ENCODE measurements at regions not wholly inside any gene's neighbourhood (a gene's known extent, or its start where the extent isn't known, plus 50 kb on each side); places are given as distances from the start of the nearest gene placed in this dataset.

DNA sequence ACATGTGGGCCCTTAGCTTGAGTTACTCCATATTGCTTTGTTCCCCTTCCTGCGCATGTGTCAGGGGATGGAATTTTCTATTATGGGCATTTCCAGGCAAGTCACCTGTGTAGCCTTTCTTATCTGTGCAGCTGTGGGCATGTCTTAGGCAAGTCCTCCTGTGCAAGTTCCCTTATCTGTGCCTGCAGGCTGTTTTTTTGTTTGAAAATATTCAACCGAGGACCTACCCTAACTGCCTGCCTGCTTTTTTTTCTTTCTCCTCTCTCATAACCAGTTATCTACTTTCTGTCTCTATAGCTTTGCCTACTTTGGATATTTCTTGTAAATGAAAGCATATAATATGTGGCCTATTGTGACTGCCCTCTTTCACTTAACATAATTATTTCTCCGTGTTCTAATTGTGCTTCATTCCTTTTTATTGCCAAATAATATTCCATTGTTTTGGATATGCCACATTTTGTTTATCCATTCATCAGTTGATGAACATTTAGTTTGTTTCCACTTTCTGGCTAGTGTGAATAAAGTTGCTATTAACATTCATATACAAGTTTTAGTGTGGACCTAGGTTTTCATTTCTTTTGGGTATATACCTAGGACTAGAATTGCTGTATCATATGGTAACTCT lies 83.6 kb upstream of the CADM1 start (continued):
- TF ChIP-seq, protein P1, sequence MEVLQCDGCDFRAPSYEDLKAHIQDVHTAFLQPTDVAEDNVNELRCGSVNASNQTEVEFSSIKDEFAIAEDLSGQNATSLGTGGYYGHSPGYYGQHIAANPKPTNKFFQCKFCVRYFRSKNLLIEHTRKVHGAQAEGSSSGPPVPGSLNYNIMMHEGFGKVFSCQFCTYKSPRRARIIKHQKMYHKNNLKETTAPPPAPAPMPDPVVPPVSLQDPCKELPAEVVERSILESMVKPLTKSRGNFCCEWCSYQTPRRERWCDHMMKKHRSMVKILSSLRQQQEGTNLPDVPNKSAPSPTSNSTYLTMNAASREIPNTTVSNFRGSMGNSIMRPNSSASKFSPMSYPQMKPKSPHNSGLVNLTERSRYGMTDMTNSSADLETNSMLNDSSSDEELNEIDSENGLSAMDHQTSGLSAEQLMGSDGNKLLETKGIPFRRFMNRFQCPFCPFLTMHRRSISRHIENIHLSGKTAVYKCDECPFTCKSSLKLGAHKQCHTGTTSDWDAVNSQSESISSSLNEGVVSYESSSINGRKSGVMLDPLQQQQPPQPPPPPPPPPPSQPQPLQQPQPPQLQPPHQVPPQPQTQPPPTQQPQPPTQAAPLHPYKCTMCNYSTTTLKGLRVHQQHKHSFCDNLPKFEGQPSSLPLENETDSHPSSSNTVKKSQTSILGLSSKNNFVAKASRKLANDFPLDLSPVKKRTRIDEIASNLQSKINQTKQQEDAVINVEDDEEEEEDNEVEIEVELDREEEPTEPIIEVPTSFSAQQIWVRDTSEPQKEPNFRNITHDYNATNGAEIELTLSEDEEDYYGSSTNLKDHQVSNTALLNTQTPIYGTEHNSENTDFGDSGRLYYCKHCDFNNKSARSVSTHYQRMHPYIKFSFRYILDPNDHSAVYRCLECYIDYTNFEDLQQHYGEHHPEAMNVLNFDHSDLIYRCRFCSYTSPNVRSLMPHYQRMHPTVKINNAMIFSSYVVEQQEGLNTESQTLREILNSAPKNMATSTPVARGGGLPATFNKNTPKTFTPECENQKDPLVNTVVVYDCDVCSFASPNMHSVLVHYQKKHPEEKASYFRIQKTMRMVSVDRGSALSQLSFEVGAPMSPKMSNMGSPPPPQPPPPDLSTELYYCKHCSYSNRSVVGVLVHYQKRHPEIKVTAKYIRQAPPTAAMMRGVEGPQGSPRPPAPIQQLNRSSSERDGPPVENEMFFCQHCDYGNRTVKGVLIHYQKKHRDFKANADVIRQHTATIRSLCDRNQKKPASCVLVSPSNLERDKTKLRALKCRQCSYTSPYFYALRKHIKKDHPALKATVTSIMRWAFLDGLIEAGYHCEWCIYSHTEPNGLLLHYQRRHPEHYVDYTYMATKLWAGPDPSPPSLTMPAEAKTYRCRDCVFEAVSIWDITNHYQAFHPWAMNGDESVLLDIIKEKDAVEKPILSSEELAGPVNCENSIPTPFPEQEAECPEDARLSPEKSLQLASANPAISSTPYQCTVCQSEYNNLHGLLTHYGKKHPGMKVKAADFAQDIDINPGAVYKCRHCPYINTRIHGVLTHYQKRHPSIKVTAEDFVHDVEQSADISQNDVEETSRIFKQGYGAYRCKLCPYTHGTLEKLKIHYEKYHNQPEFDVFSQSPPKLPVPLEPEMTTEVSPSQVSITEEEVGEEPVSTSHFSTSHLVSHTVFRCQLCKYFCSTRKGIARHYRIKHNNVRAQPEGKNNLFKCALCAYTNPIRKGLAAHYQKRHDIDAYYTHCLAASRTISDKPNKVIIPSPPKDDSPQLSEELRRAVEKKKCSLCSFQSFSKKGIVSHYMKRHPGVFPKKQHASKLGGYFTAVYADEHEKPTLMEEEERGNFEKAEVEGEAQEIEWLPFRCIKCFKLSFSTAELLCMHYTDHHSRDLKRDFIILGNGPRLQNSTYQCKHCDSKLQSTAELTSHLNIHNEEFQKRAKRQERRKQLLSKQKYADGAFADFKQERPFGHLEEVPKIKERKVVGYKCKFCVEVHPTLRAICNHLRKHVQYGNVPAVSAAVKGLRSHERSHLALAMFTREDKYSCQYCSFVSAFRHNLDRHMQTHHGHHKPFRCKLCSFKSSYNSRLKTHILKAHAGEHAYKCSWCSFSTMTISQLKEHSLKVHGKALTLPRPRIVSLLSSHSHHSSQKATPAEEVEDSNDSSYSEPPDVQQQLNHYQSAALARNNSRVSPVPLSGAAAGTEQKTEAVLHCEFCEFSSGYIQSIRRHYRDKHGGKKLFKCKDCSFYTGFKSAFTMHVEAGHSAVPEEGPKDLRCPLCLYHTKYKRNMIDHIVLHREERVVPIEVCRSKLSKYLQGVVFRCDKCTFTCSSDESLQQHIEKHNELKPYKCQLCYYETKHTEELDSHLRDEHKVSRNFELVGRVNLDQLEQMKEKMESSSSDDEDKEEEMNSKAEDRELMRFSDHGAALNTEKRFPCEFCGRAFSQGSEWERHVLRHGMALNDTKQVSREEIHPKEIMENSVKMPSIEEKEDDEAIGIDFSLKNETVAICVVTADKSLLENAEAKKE (CRISPR knock-in tag; IDR thresholded peaks at IDR 0.05), result no peak
- TF ChIP-seq EZH2 (IDR thresholded peaks at IDR 0.05; ENCODE audit: low read depth, unreplicated experiment) (no peak), ZNF331 (CRISPR knock-in tag; IDR thresholded peaks at IDR 0.05; ENCODE audit: low read depth) (no peak), EZH2phosphoT487 (IDR thresholded peaks at IDR 0.05; ENCODE audit: unreplicated experiment) (no peak), ETS1 (IDR thresholded peaks at IDR 0.05) (no peak), ZNF114 (CRISPR knock-in tag; IDR thresholded peaks at IDR 0.05) (no peak), POLR2AphosphoS5 (IDR thresholded peaks at IDR 0.05; ENCODE audit: low read depth) (no peak), STAT1 (IDR thresholded peaks at IDR 0.05; ENCODE audit: unreplicated experiment) (no peak), JUNB (IDR thresholded peaks at IDR 0.05; ENCODE audit: unreplicated experiment) (no peak)
- TF ChIP-seq, protein P2, sequence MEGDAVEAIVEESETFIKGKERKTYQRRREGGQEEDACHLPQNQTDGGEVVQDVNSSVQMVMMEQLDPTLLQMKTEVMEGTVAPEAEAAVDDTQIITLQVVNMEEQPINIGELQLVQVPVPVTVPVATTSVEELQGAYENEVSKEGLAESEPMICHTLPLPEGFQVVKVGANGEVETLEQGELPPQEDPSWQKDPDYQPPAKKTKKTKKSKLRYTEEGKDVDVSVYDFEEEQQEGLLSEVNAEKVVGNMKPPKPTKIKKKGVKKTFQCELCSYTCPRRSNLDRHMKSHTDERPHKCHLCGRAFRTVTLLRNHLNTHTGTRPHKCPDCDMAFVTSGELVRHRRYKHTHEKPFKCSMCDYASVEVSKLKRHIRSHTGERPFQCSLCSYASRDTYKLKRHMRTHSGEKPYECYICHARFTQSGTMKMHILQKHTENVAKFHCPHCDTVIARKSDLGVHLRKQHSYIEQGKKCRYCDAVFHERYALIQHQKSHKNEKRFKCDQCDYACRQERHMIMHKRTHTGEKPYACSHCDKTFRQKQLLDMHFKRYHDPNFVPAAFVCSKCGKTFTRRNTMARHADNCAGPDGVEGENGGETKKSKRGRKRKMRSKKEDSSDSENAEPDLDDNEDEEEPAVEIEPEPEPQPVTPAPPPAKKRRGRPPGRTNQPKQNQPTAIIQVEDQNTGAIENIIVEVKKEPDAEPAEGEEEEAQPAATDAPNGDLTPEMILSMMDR (conservative IDR thresholded peaks at IDR 0.05; ENCODE audit: low read depth in 2 of 2), result no peak
